ENCODE measurements at regions not wholly inside any gene's neighbourhood (a gene's known extent, or its start where the extent isn't known, plus 50 kb on each side); places are given as distances from the start of the nearest gene placed in this dataset.
"Not testable (repeated sequence)": the region's sequence is repeated elsewhere in the genome, so short reads cannot be mapped to it uniquely, and the experiment has no call there.

DNA sequence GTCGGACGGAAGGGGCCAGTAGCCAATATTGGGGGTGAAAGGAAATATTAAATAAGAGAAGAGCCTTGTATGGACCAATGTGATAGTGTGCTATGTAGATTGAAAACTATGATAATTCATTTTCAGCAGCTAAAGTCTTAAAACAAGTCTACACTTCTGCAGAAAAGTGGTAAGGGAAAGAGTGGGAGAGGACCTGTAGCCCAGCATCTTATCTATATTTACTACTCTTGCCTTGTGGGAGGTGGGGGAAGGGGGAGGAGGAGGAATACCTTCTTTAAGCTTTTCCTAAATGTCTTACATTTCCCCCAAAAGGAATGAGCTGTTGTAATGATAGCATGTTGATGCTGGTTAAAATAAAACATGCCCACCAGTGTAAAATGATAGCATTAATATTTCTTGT is 220.0 kb upstream of the SPRY1 start:
- H3K4me1 Mint-ChIP-seq, result no peaks in the 10 kb centered on the region
- no peak overlapping the region for H3K4me3 Mint-ChIP-seq
- no peak overlapping the region for H3K27ac Mint-ChIP-seq
- H3K9me3 Mint-ChIP-seq, result no peaks in the 10 kb centered on the region
- peaks cover 10% of the 10 kb centered on the region for H3K36me3 Mint-ChIP-seq
- H3K27me3 Mint-ChIP-seq, result no peaks in the 10 kb centered on the region

DNA sequence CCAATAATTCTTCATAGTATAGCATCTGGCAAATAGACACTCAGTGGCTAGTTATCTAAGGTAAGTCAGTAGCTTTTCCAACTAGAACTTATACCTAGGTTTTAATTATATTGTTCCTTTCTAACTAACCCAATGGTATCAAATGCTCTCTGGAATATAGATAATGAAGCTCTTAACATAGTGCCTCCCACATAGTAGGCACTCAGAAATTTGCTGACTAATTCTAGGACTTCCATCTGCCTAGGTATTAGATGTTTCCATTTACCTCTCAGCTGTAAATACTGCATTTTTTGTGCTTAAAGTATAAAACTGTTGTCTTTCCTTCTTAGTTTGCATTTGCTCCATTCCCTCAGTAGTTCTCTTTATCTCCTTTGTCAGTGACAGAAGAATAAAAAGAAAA is 214.3 kb upstream of the SPRY1 start:
- Mint-ChIP-seq H3K9me3 (no peaks in the 10 kb centered on the region), H3K27ac (no peak overlapping the region), H3K36me3 (peaks cover 5% of the 10 kb centered on the region), H3K4me1 (no peaks in the 10 kb centered on the region), H3K27me3 (no peaks in the 10 kb centered on the region), H3K4me3 (no peak overlapping the region)

DNA sequence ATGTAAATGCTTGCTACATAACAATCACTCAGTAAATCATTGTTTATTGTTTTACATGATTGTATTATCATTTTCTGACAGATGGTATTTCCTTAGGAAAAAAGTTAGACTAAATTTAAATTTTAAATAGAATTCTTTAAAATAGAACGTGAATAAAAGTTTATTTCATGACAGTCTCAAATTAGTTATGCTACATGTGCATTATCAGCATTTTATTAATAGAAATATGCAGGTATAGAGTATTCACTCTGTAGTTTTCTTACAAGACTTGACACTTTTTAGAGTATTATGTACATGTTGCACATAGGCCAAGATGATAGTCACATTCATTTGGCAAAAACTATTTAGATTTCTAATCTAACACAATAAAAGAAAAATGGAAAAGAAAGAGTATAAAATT is 213.3 kb upstream of the SPRY1 start:
- peaks cover 5% of the 10 kb centered on the region for H3K36me3 Mint-ChIP-seq
- H3K4me3 Mint-ChIP-seq, result no peak overlapping the region
- no peaks in the 10 kb centered on the region for H3K4me1 Mint-ChIP-seq
- H3K9me3 Mint-ChIP-seq, result no peaks in the 10 kb centered on the region
- no peaks in the 10 kb centered on the region for H3K27me3 Mint-ChIP-seq
- H3K27ac Mint-ChIP-seq, result no peak overlapping the region

DNA sequence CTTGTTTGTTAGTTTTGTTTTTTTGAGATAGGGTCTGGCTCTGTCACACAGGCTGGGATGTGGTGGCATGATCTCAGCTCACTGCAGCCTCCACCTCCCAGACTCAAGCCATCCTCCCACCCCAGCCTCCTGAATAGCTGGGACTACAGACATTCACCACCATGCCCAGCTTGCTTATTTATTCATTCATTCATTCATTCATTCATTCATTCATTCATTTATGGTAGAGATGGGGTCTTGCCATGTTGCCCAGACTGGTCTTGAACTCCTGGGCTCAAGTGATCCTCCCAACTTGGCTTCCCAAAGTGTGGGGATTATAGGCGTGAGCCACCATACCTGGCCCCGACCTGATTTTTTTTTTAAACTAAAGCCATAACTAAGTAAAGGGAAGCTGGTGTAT is 212.8 kb upstream of the SPRY1 start:
- not testable (repeated sequence) for H3K36me3 Mint-ChIP-seq, H3K4me3 Mint-ChIP-seq, H3K4me1 Mint-ChIP-seq, H3K27me3 Mint-ChIP-seq, H3K9me3 Mint-ChIP-seq, H3K27ac Mint-ChIP-seq

DNA sequence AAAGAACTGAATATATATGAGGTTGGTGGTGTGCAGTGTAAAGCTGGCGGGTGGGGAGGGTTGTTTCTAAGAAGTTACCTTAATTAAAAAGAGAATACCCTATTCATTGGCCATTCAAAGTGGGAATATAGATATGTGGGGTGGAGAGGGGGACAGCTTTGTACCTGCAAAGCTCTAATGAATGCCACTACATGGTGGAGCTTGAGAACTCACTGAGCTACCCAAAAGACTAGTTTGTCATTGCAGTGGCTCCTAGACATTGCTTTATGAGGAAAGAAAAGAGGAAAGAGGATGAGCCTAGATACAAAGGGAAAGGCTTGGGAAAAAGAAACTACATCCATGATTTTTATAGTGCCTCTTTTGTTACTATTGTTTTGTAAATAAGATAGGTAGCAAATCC is 209.9 kb upstream of the SPRY1 start:
- no peaks in the 10 kb centered on the region for H3K9me3 Mint-ChIP-seq
- H3K4me1 Mint-ChIP-seq, result no peaks in the 10 kb centered on the region
- no peaks in the 10 kb centered on the region for H3K27me3 Mint-ChIP-seq
- peaks cover 8% of the 10 kb centered on the region for H3K36me3 Mint-ChIP-seq
- peak overlapping the region in 1 of 3 donors; percentile 65 for H3K27ac Mint-ChIP-seq
- no peak overlapping the region for H3K4me3 Mint-ChIP-seq

DNA sequence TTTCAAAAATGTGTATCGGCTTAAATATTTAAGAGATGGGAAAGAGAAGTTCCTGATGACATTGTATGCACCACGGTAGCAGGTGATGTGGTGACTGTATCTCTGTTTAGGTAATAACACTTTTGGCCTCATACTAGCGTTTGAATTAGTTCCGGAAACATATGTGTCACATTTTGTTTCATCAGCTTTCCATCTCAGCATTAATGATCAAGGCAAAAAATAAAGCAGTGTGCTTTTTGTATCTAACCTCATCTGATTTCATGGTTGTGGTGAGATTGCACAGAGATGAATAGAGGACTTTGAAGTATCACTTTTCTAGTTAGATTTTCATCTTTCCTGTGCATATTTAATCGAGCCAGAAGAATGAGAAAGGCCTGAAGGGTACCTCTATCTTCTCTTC is 206.4 kb upstream of the SPRY1 start:
- H3K27me3 Mint-ChIP-seq, result no peaks in the 10 kb centered on the region
- H3K4me1 Mint-ChIP-seq, result no peaks in the 10 kb centered on the region
- H3K27ac Mint-ChIP-seq, result no peak overlapping the region
- H3K4me3 Mint-ChIP-seq, result no peak overlapping the region
- H3K9me3 Mint-ChIP-seq, result no peaks in the 10 kb centered on the region
- peaks cover 8% of the 10 kb centered on the region for H3K36me3 Mint-ChIP-seq

DNA sequence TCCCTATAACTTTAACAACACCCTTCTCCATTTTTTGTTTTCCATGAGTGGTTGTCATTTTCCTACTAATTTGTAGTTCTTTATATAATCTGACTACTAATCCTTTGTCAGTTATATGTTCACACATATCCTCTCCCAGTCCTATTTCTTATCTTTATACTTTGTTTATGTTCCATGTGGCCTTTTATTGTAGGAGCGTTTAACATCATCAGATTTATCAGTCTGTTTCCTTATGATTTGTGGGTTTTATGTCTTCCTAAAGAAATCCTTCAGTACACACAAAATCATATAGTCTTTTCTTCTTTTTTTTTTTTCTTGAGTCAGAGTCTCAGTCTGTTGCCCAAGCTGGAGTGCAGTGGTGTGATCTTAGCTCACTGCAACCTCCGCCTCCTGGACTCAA is 204.9 kb upstream of the SPRY1 start:
- Mint-ChIP-seq H3K9me3 (no peaks in the 10 kb centered on the region), H3K4me3 (no peak overlapping the region), H3K27ac (peak overlapping the region in 1 of 3 donors; percentile 58), H3K4me1 (no peaks in the 10 kb centered on the region), H3K27me3 (no peaks in the 10 kb centered on the region), H3K36me3 (peaks cover 7% of the 10 kb centered on the region)

DNA sequence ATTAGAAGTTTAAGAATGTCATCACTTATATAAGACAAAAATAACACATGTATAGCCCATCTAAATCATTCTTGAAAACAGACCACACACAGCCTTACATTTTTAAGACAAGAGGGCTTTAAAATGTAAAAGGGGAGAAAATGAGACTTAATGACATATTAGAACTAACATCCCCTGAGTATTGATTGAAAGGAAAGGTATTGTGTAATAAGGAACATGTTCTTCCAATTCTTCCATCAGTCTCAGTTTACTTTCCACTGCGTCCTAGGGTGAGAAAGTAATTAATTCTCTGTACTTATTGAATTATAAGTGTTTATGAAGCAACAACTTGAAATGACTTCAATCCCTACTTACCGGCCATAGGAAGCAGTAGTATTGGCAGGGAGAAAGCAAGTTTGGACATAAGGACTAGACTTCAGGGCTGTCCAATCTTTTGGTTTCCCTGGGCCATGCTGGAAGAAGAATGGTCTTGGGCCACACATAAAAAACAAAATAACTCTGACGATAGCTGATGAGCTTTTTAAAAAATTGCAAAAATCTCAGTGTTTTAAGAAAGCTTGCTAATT is 202.7 kb upstream of the SPRY1 start:
- Mint-ChIP-seq H3K27ac (no peak overlapping the region), H3K27me3 (no peaks in the 10 kb centered on the region), H3K4me1 (no peaks in the 10 kb centered on the region), H3K36me3 (peaks cover 11% of the 10 kb centered on the region), H3K4me3 (no peak overlapping the region), H3K9me3 (no peaks in the 10 kb centered on the region)

DNA sequence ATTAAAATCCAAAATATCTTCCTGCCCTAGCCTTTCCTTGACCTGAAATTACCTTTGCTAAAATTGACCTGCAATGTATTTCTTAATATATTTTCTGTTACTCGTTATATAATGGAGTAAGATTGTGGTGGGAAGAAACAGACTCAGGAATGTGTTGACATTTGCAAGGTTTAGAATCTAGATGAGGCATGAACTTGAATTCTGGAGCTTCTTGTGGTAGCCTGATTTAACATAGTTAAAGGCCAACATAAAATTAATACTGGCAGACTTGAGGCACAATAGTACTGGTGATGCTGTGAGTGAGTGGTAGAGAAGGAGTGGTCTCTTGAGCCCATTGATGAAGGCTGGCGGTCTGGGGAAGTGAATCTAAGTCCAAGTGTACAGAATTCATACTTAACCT is 197.9 kb upstream of the SPRY1 start:
- no peaks in the 10 kb centered on the region for H3K9me3 Mint-ChIP-seq
- no peaks in the 10 kb centered on the region for H3K4me1 Mint-ChIP-seq
- H3K27me3 Mint-ChIP-seq, result no peaks in the 10 kb centered on the region
- H3K36me3 Mint-ChIP-seq, result peaks cover 8% of the 10 kb centered on the region
- H3K4me3 Mint-ChIP-seq, result no peak overlapping the region
- no peak overlapping the region for H3K27ac Mint-ChIP-seq

DNA sequence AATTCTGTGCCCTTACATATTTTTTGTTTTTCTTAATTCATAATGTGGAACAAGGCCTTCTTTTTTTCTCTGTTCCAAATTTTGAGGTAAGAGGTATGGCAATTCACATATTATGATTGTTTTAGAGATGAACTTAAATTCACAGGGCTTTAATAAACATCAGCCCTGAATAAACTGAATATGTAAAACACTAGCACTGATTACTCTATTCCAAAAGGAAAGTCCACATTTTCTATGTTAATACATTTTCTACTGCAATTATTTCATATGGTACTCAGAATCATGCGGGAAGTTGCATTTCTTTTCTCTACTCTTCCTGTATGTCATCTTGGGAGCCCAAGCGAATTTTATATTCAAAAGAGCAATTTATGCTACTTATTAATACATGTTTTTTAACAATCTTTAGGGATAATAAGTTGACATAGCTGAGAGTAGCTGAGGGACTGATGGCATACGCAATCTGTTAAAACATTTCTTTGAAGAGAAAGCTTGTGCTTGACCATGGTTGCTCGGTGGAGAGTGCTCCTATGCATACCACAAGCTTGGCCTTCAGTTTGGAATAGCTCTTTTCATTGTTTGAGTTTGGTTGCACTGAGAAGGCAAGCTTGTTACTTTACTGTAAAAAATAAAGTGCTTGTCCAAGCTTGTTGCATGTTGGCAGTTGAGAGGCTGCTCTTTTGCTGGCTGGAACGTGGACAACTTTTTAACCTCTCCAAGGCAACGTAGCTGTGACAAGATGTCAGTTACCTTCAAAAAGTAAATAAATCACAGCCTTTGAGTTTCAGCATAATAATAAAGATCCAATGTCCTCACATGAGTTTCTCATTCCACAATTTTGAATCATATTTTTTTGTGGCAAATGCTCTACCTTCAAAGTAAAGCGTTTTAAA is 196.3 kb upstream of the SPRY1 start:
- H3K4me3 Mint-ChIP-seq, result no peak overlapping the region
- H3K9me3 Mint-ChIP-seq, result no peaks in the 10 kb centered on the region
- H3K4me1 Mint-ChIP-seq, result no peaks in the 10 kb centered on the region
- no peaks in the 10 kb centered on the region for H3K27me3 Mint-ChIP-seq
- H3K36me3 Mint-ChIP-seq, result peaks cover 16% of the 10 kb centered on the region
- H3K27ac Mint-ChIP-seq, result no peak overlapping the region

DNA sequence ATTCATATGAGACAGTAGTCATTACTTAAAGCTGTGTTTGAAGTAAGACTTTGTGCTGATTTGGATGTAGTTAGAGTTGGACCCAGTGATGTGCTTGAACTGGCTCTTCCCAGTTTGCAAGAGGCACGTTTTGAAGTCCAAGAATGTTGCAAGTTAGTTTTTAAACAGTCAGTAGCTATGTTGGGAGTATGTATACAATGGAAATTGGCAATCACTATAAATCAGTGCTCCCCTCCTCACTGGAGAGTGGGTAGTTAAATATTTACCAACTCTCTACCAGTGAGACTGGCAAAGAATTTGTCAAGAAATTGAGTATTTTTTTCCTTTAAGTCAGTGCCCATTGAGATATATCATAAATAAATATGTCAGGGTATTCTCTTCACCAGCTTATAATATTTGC is 191.9 kb upstream of the SPRY1 start:
- no peak overlapping the region for H3K27ac Mint-ChIP-seq
- peaks cover 0 to 3% (median 0%) of the 10 kb centered on the region in 3 donors for H3K9me3 Mint-ChIP-seq
- H3K4me1 Mint-ChIP-seq, result no peaks in the 10 kb centered on the region
- no peak overlapping the region for H3K4me3 Mint-ChIP-seq
- peaks cover 11% of the 10 kb centered on the region for H3K36me3 Mint-ChIP-seq
- no peaks in the 10 kb centered on the region for H3K27me3 Mint-ChIP-seq

DNA sequence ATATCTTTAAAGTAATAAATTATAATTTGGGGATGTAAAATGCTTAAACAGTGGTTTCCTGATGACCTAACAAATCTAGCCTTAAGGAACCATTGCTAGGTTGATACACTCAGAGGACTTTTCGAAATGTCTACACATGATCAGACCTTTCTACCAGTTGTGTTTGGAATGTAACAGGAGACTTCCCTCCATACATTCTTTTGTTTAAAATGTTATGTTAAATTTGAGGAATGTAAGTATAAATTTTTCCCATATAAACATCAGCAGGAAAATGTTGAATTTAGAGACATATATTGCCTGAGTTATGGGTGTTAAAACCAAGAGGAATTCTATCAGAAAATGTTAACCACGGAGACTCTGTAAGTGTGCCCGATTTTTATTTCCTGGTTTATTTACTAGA is 190.6 kb upstream of the SPRY1 start:
- Mint-ChIP-seq H3K4me3 (no peak overlapping the region), H3K36me3 (peaks cover 15% of the 10 kb centered on the region), H3K9me3 (peaks cover 0 to 3% (median 0%) of the 10 kb centered on the region in 3 donors), H3K4me1 (peaks cover 0 to 2% (median 0%) of the 10 kb centered on the region in 3 donors), H3K27ac (no peak overlapping the region), H3K27me3 (no peaks in the 10 kb centered on the region)

DNA sequence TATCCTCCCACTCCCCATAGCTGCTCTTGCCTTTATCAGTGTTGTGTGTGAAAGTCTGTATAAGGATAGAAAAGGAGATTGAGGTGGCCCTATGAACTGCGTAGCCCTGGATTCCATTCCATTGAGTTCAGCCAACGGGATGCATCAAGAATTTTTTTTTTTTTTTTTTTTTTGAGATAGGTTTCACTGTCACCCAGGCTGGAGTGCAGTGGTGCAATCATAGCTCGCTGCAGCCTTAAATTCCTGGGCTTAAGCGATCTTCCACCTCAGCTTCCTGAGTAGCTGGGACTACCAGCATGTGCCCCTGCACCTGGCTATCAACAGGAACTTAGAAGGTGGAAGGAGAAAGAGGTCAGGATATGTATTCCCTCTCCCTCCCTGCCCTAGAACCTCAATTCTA is 187.2 kb upstream of the SPRY1 start:
- Mint-ChIP-seq H3K9me3 (peaks cover 0 to 3% (median 0%) of the 10 kb centered on the region in 3 donors), H3K27ac (no peak overlapping the region), H3K4me1 (peaks cover 0 to 2% (median 0%) of the 10 kb centered on the region in 3 donors), H3K4me3 (no peak overlapping the region), H3K27me3 (no peaks in the 10 kb centered on the region), H3K36me3 (peaks cover 13% of the 10 kb centered on the region)

DNA sequence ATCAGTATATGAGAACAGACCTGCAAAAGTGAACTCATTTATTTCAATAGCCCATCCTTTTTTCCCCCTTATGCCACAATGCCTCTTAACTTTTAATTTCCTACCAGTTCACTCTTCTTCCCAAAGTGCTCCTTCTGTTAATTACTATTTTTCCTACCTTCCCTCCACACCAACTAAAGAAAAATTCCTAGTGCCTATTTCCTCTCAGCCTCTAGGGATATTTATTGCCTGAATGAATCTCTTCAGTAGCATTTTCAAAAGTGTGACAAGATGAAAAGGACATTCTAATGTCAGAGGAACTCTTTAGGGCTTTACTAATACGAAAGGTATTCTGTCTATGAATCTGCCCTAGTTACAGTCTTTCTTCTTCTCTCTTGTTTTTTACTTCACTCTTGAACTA is 181.1 kb upstream of the SPRY1 start:
- peaks cover 5% of the 10 kb centered on the region for H3K36me3 Mint-ChIP-seq
- H3K4me3 Mint-ChIP-seq, result no peak overlapping the region
- H3K27ac Mint-ChIP-seq, result no peak overlapping the region
- no peaks in the 10 kb centered on the region for H3K4me1 Mint-ChIP-seq
- peaks cover 0 to 2% (median 0%) of the 10 kb centered on the region in 3 donors for H3K9me3 Mint-ChIP-seq
- no peaks in the 10 kb centered on the region for H3K27me3 Mint-ChIP-seq

DNA sequence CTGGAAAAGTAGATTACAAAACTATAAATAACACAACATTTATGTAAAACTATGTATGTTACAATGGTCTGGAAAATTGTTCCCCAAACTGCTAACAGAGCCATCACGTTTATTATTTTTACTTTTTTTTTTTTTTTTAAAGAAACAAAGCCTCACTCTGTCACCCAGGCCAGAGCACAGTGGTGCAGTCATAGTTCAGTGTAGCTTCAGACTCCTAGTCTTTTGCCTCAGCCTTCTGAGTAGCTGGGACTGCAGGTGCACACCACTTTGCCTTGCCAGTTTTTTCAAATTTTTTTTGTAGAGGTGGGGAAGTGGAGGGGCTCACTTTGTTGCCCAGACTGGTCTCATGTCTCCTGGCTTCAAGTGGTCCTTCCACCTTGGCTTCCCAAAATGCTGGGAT is 180.1 kb upstream of the SPRY1 start:
- H3K9me3 Mint-ChIP-seq, result peaks cover 0 to 2% (median 0%) of the 10 kb centered on the region in 3 donors
- no peaks in the 10 kb centered on the region for H3K27me3 Mint-ChIP-seq
- no peak overlapping the region for H3K27ac Mint-ChIP-seq
- H3K36me3 Mint-ChIP-seq, result peaks cover 4% of the 10 kb centered on the region
- no peak overlapping the region for H3K4me3 Mint-ChIP-seq
- H3K4me1 Mint-ChIP-seq, result no peaks in the 10 kb centered on the region

DNA sequence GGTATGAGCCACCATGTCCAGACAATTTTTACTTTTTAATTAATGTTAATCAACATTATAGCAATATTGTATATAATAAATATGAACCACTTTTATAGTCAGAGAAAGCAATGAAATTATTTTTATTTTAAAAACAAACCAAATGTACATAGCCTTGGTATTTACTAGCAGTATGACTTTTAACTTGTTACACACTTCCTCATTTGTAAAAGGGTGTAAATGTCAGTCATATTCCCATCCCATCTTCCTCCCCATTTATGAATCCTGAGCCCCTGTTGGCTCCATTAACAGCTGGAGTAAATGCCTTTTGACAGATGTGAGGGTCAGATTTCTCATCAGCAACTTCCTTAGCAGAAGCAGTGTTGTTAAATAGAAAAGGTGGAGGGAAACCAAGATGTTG is 179.6 kb upstream of the SPRY1 start:
- peaks cover 0 to 2% (median 0%) of the 10 kb centered on the region in 3 donors for H3K9me3 Mint-ChIP-seq
- H3K27me3 Mint-ChIP-seq, result no peaks in the 10 kb centered on the region
- H3K4me3 Mint-ChIP-seq, result no peak overlapping the region

More for the DNA sequence above, 179.6 kb upstream of the SPRY1 start:
- Mint-ChIP-seq H3K27ac (no peak overlapping the region), H3K36me3 (peaks cover 5% of the 10 kb centered on the region), H3K4me1 (no peaks in the 10 kb centered on the region)
